ENCODE measurements at regions not wholly inside any gene's neighbourhood (a gene's known extent, or its start where the extent isn't known, plus 50 kb on each side); places are given as distances from the start of the nearest gene placed in this dataset.

DNA sequence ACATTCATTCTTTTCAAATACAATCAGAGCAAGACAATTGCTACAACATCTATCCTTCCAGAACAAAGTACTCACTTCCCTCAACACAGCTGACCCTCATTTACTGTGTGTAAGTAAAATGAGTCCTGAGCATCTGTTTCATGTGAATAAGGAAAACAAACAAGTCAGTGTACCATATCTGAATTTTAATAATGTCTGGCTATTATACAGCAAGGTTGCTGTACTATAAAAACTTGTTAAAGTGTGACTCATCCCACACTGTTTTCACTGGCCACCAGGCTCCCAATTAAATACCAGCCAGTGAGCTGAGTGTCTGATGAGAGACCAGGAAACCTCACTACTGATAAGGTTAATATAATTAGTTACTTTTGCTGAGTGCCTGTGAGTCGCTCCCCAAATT is 339.8 kb downstream of the AGTPBP1 start (continued):
- no peak for TF ChIP-seq CTCF (IDR thresholded peaks at IDR 0.05; ENCODE audit: low read depth, low read length, missing input control)
- no peak for TF ChIP-seq SP1 (IDR thresholded peaks at IDR 0.05)
- no peak for TF ChIP-seq JUND (IDR thresholded peaks at IDR 0.05)

GRCh38 chr9:85397005-85397404 is 344.7 kb downstream of the AGTPBP1 start:
- Histone ChIP-seq H3K36me3 (ENCODE audit: control insufficient read depth in 4 of 4, insufficient read depth in 3 of 4, low read depth in 1 of 4, low read length in 3 of 4) (no peaks in the 10 kb centered on the region), H3K27me3 (ENCODE audit: control insufficient read depth in 4 of 4, insufficient read depth in 4 of 4, low read length in 3 of 4) (no peaks in the 10 kb centered on the region), H3K9me3 (ENCODE audit: control insufficient read depth in 4 of 4, low read length in 3 of 4) (no peaks in the 10 kb centered on the region), H3K4me3 (ENCODE audit: low read depth in 1 of 3, low read length in 3 of 3) (no peak overlapping the region), H3K4me1 (ENCODE audit: control insufficient read depth in 4 of 4, insufficient read depth in 4 of 4, low read length in 3 of 4) (no peaks in the 10 kb centered on the region), H3K9ac (ENCODE audit: low read depth in 1 of 2, low read length in 2 of 2) (no peak overlapping the region), H3K27ac (ENCODE audit: low read depth in 1 of 2, low read length in 2 of 2) (no peak overlapping the region)
- TF ChIP-seq FOXA1 (IDR thresholded peaks at IDR 0.05) (no peak), SP1 (IDR thresholded peaks at IDR 0.05) (no peak), NR2F2 (IDR thresholded peaks at IDR 0.05) (no peak), ZBTB33 (IDR thresholded peaks at IDR 0.05) (no peak), MAX (IDR thresholded peaks at IDR 0.05) (no peak), HNF4G (IDR thresholded peaks at IDR 0.05) (no peak), RAD21 (IDR thresholded peaks at IDR 0.05) (no peak), CTCF (IDR thresholded peaks at IDR 0.05; ENCODE audit: low read depth, low read length, missing input control) (no peak)
- 80% methylated on average over 6 of the region's 6 CpGs for WGBS
- no peak for DNase-seq (ENCODE audit: low spot score)

GRCh38 chr9:85392260-85392659 is 349.5 kb downstream of the AGTPBP1 start:
- no peak for DNase-seq (ENCODE audit: low spot score)
- no peaks in the 10 kb centered on the region for H3K9me3 ChIP-seq (ENCODE audit: control insufficient read depth in 4 of 4, low read length in 3 of 4)
- WGBS, result 57% methylated on average over 5 of the region's 5 CpGs

More at GRCh38 chr9:85392260-85392659, 349.5 kb downstream of the AGTPBP1 start:
- Histone ChIP-seq H3K4me3 (ENCODE audit: low read depth in 1 of 3, low read length in 3 of 3) (no peak overlapping the region), H3K27ac (ENCODE audit: low read depth in 1 of 2, low read length in 2 of 2) (no peak overlapping the region), H3K36me3 (ENCODE audit: control insufficient read depth in 4 of 4, insufficient read depth in 3 of 4, low read depth in 1 of 4, low read length in 3 of 4) (no peaks in the 10 kb centered on the region), H3K9ac (ENCODE audit: low read depth in 1 of 2, low read length in 2 of 2) (no peak overlapping the region), H3K4me1 (ENCODE audit: control insufficient read depth in 4 of 4, insufficient read depth in 4 of 4, low read length in 3 of 4) (no peaks in the 10 kb centered on the region), H3K27me3 (ENCODE audit: control insufficient read depth in 4 of 4, insufficient read depth in 4 of 4, low read length in 3 of 4) (peaks cover 0 to 2% (median 0%) of the 10 kb centered on the region in 4 donors)
- TF ChIP-seq YY1 (IDR thresholded peaks at IDR 0.05) (no peak), ATF3 (IDR thresholded peaks at IDR 0.05) (no peak), HNF4A (conservative IDR thresholded peaks at IDR 0.05) (no peak)
